Esophagus muscularis mucosa (tissue), 3 donors: ENCODE measurements at regions not wholly inside any gene's neighbourhood (a gene's known extent, or its start where the extent isn't known, plus 50 kb on each side); places are given as distances from the start of the nearest gene placed in this dataset.

Experiments used
- POLR2A ChIP-seq: fragments of 450-650 bp; IDR thresholded peaks from one replicate; pipeline ENCODE4 v1.6.1; 2017; ENCODE audit warnings: antibody characterized with exemption, moderate library complexity, mild to moderate bottlenecking, low read depth
- POLR2AphosphoS5 ChIP-seq, 2 donors: sonication (generic); formaldehyde crosslinking; IDR thresholded peaks; one replicate each; pipeline ENCODE4 v1.6.1; 2017; ENCODE audit warnings: antibody characterized with exemption in 2 of 2
- TF ChIP-seq, protein P1 (sequence below), 3 experiments: fragments of 200-600 bp in 2 of 3; fragments of 450-650 bp in 1 of 3; sonication (generic) in 2 of 3; IDR thresholded peaks; one replicate each; pipeline ENCODE4 v1.5.1; 2017 to 2019; ENCODE audit warnings: antibody characterized with exemption in 3 of 3, mild to moderate bottlenecking in 2 of 3, moderate library complexity in 1 of 3

DNA sequence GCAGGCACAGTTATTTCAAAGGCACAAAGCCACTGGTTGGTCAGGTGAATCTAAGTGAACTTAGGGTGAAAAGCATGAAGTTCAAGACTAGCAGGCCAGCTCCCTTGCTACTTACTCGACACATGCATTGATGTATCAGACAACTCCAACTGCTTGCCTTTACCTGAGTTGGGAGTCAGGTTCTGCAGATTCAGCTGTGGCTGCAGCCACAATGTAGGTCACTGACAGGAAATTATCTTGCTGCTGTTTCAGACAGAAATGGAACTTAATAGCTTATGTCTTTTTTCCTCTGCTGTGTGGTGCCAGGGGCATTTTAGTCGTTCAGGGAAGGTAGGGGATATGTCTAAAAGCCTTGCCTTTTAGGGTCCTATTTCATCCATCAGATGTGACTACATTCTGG lies 125.6 kb upstream of the RPH3A start:
- no peak for TF ChIP-seq POLR2AphosphoS5 (IDR thresholded peaks at IDR 0.05)
- TF ChIP-seq, protein P1, sequence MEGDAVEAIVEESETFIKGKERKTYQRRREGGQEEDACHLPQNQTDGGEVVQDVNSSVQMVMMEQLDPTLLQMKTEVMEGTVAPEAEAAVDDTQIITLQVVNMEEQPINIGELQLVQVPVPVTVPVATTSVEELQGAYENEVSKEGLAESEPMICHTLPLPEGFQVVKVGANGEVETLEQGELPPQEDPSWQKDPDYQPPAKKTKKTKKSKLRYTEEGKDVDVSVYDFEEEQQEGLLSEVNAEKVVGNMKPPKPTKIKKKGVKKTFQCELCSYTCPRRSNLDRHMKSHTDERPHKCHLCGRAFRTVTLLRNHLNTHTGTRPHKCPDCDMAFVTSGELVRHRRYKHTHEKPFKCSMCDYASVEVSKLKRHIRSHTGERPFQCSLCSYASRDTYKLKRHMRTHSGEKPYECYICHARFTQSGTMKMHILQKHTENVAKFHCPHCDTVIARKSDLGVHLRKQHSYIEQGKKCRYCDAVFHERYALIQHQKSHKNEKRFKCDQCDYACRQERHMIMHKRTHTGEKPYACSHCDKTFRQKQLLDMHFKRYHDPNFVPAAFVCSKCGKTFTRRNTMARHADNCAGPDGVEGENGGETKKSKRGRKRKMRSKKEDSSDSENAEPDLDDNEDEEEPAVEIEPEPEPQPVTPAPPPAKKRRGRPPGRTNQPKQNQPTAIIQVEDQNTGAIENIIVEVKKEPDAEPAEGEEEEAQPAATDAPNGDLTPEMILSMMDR (IDR thresholded peaks at IDR 0.05) = no peak
- TF ChIP-seq POLR2A = no peak
